DOHH2 (cell line): ENCODE measurements at regions not wholly inside any gene's neighbourhood (a gene's known extent, or its start where the extent isn't known, plus 50 kb on each side); places are given as distances from the start of the nearest gene placed in this dataset.

Experiments used
- H3F3A ChIP-seq: fragments of 200-600 bp; sonication (generic), shearing (Covaris generic); 2 replicates; pipeline ENCODE4 v1.6.0; 2016; ENCODE audit warnings: antibody characterized with exemption, mild to moderate bottlenecking; ENCODE audit not compliant: control insufficient read depth, insufficient read depth
- H3K27ac ChIP-seq: fragments of 200-600 bp; sonication (generic); 2 replicates; pipeline ENCODE4 v1.5.1; 2014; ENCODE audit warnings: low read depth, mild to moderate bottlenecking, low read length, moderate library complexity
- H3K27me3 ChIP-seq: fragments of 200-600 bp; sonication (generic); 2 replicates; pipeline ENCODE4 v1.6.1; 2014; ENCODE audit warnings: mild to moderate bottlenecking, low read length, mixed read lengths; ENCODE audit not compliant: control insufficient read depth
- H3K36me3 ChIP-seq: fragments of 200-600 bp; sonication (generic); 2 replicates; pipeline ENCODE4 v1.6.1; 2014; ENCODE audit warnings: mild to moderate bottlenecking, low read length, moderate library complexity, mixed read lengths; ENCODE audit not compliant: control insufficient read depth
- H3K4me1 ChIP-seq: fragments of 200-600 bp; sonication (generic); 2 replicates; pipeline ENCODE4 v1.6.1; 2014; ENCODE audit warnings: mild to moderate bottlenecking, low read length, mixed read lengths; ENCODE audit not compliant: control insufficient read depth
- H3K4me2 ChIP-seq: fragments of 200-600 bp; sonication (generic); 2 replicates; pipeline ENCODE4 v1.6.0; 2014; ENCODE audit warnings: mild to moderate bottlenecking, low read length, moderate library complexity
- H3K4me3 ChIP-seq: fragments of 200-600 bp; sonication (generic); 2 replicates; pipeline ENCODE4 v1.5.1; 2014; ENCODE audit warnings: mild to moderate bottlenecking, low read length, mixed read lengths
- H3K79me2 ChIP-seq: fragments of 200-600 bp; sonication (generic); 2 replicates; pipeline ENCODE4 v1.6.1; 2014; ENCODE audit warnings: mild to moderate bottlenecking, low read length, mixed read lengths; ENCODE audit not compliant: control insufficient read depth
- H3K9me2 ChIP-seq: fragments of 200-600 bp; sonication (generic); replicated peaks from 2 replicates; pipeline ENCODE4 v1.6.1; 2014; ENCODE audit warnings: mild to moderate bottlenecking, low read length, mixed read lengths; ENCODE audit not compliant: control insufficient read depth
- H3K9me3 ChIP-seq: fragments of 200-600 bp; sonication (generic); 2 replicates; pipeline ENCODE4 v1.6.1; 2014; ENCODE audit warnings: antibody characterized with exemption, low read length, mixed read lengths; ENCODE audit not compliant: control insufficient read depth, insufficient read depth
- H4K20me1 ChIP-seq: fragments of 200-600 bp; sonication (generic); 2 replicates; pipeline ENCODE4 v1.6.0; 2014; ENCODE audit warnings: low read depth, mild to moderate bottlenecking, antibody characterized with exemption, low read length, moderate library complexity; ENCODE audit not compliant: control insufficient read depth, insufficient read depth
- CTCF ChIP-seq: fragments of 200-600 bp; sonication (generic); IDR thresholded peaks from one replicate; pipeline ENCODE4 v1.5.1; 2014; ENCODE audit warnings: antibody characterized with exemption, mild to moderate bottlenecking, low read depth, low read length; ENCODE audit not compliant: poor library complexity, severe bottlenecking
- EZH2phosphoT487 ChIP-seq: fragments of 200-600 bp; sonication (generic); IDR thresholded peaks from 2 replicates; pipeline ENCODE4 v1.6.1; 2017; ENCODE audit warnings: borderline replicate concordance, mild to moderate bottlenecking, antibody characterized with exemption, low read length, moderate library complexity, mixed read lengths

GRCh38 chr11:36750349-36750748 lies 152.3 kb upstream of the RAG2 start:
- H3K4me3 ChIP-seq = no peak overlapping the region
- no peaks in the 10 kb centered on the region for H3K4me1 ChIP-seq
- TF ChIP-seq CTCF = no peak
- H3K27me3 ChIP-seq = no peaks in the 10 kb centered on the region
- no peaks in the 10 kb centered on the region for H3K79me2 ChIP-seq
- no peaks in the 10 kb centered on the region for H4K20me1 ChIP-seq
- H3K9me3 ChIP-seq = no peaks in the 10 kb centered on the region
- H3F3A ChIP-seq = no peaks in the 10 kb centered on the region
- H3K4me2 ChIP-seq = no peak overlapping the region
- H3K36me3 ChIP-seq = no peaks in the 10 kb centered on the region
- H3K9me2 ChIP-seq = no peaks in the 10 kb centered on the region
- no peak overlapping the region for H3K27ac ChIP-seq

DNA sequence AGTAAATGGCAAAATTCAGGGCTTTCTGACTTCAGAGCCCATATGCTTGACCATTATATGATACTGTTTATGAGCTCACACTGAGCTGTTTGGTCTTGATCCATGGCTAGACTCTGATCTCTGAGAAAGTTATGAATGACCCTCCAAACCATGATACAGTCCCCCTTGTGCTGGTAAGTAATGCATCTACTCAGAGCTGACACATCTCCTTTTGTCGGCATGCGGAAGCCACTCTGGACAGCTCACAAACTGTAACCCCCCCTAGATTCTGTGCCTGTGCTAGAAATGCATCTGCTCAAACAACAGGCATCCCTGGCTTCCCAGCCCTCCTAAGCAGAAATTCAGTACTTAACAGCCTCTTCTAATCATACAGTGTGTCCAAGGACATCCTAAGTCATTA lies 150.8 kb upstream of the RAG2 start:
- H3K4me1 ChIP-seq = no peaks in the 10 kb centered on the region
- H3K9me3 ChIP-seq = no peaks in the 10 kb centered on the region
- TF ChIP-seq EZH2phosphoT487 (no peak), CTCF (no peak)
- no peak overlapping the region for H3K4me2 ChIP-seq
- H3K4me3 ChIP-seq = no peak overlapping the region
- H3K9me2 ChIP-seq = no peaks in the 10 kb centered on the region
- H3K36me3 ChIP-seq = no peaks in the 10 kb centered on the region
- H3K27ac ChIP-seq = no peak overlapping the region
- H3K79me2 ChIP-seq = no peaks in the 10 kb centered on the region
- no peaks in the 10 kb centered on the region for H4K20me1 ChIP-seq
- no peaks in the 10 kb centered on the region for H3F3A ChIP-seq
- 0 out of 2 replicates have a peak, but pooled peaks cover 2% of the 10 kb centered on the region for H3K27me3 ChIP-seq

- Histone ChIP-seq H3K4me3 (no peak overlapping the region), H3K36me3 (no peaks in the 10 kb centered on the region), H4K20me1 (no peaks in the 10 kb centered on the region), H3K4me2 (no peak overlapping the region), H3K27ac (no peak overlapping the region), H3F3A (no peaks in the 10 kb centered on the region), H3K9me2 (no peaks in the 10 kb centered on the region), H3K27me3 (0 out of 2 replicates have a peak, but pooled peaks cover 3% of the 10 kb centered on the region), H3K9me3 (no peaks in the 10 kb centered on the region), H3K79me2 (no peaks in the 10 kb centered on the region), H3K4me1 (no peaks in the 10 kb centered on the region)
- TF ChIP-seq CTCF (peak; percentile 100), EZH2phosphoT487 (no peak)
Measured at GRCh38 chr11:36746886-36747710, 149.1 kb upstream of the RAG2 start.
